Panc1 (cell line): ENCODE measurements at regions not wholly inside any gene's neighbourhood (a gene's known extent, or its start where the extent isn't known, plus 50 kb on each side); places are given as distances from the start of the nearest gene placed in this dataset.

ENCODE experiments used
- CTCF ChIP-seq: fragments of 450-650 bp; IDR thresholded peaks from 2 replicates; pipeline ENCODE4 v1.5.1; 2017; ENCODE audit warnings: mild to moderate bottlenecking
- POLR2AphosphoS5 ChIP-seq: IDR thresholded peaks from 2 replicates; pipeline ENCODE4 v1.6.1; 2012; ENCODE audit warnings: mild to moderate bottlenecking, low read depth, low read length, moderate library complexity
- REST ChIP-seq, 2 experiments: IDR thresholded peaks; 2 replicates each; pipeline ENCODE4 v1.6.1; 2011 to 2012; ENCODE audit warnings: low read depth in 2 of 2, control low read depth in 1 of 2, low read length in 1 of 2, mild to moderate bottlenecking in 1 of 2, moderate library complexity in 1 of 2; ENCODE audit not compliant: insufficient read depth in 1 of 2
- SIN3A ChIP-seq: IDR thresholded peaks from 2 replicates; pipeline ENCODE4 v1.6.1; 2012; ENCODE audit warnings: low read depth, mild to moderate bottlenecking, low read length, moderate library complexity, borderline replicate concordance; ENCODE audit not compliant: insufficient read depth
- TCF7L2 ChIP-seq: IDR thresholded peaks from 2 replicates; pipeline ENCODE4 v1.6.1; 2011; ENCODE audit warnings: mild to moderate bottlenecking, low read depth, low read length, inconsistent platforms

GRCh38 chr3:59316688-59317275 lies 267.0 kb upstream of the CFAP20DC start:
- TF ChIP-seq CTCF, result no peak
- TF ChIP-seq SIN3A, result no peak
- no peak for TF ChIP-seq POLR2AphosphoS5
- TF ChIP-seq REST (IDR thresholded peaks at IDR 0.05; ENCODE audit: insufficient read depth in 1 of 2, low read depth in 2 of 2, low read length in 1 of 2), result no peak
- no peak for TF ChIP-seq TCF7L2
